Stimulated activated CD4-positive, alpha-beta T cell treated with anti-CD3 and anti-CD28 coated beads, Interleukin-1b, Interleukin-23, amount 100 ng/mL, for 24 hours (primary cell): ENCODE measurements at regions not wholly inside any gene's neighbourhood (a gene's known extent, or its start where the extent isn't known, plus 50 kb on each side); places are given as distances from the start of the nearest gene placed in this dataset.

ENCODE experiments used
- DNase-seq, 4 experiments: peaks; one replicate each; pipeline ENCODE4 v3.0.0-alpha.2; 2020; ENCODE audit warnings: low read depth in 4 of 4, low spot score in 1 of 4

DNA sequence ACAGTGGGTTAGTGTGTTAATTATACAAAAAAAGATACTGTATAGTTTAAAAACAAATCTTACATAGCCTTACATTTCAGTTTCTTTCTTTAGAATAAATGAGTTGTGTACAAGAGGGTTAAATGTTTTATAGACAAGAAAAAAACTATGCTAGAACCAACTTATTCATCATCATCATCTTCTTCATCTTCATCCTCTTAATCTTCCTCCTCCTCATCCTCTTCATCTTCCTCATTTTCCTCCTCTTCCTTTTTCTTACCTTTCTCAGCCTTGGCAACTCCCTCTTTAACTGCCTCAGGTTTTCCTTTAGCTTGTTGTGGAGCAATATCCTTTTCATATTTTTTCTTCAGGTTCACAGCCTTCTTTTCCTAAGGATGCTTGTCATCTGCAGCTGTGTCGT is 53.7 kb downstream of the RPS12 start:
- no peak for DNase-seq

GRCh38 chr6:132872923-132873322 is 58.6 kb downstream of the RPS12 start:
- no peak for DNase-seq

DNA sequence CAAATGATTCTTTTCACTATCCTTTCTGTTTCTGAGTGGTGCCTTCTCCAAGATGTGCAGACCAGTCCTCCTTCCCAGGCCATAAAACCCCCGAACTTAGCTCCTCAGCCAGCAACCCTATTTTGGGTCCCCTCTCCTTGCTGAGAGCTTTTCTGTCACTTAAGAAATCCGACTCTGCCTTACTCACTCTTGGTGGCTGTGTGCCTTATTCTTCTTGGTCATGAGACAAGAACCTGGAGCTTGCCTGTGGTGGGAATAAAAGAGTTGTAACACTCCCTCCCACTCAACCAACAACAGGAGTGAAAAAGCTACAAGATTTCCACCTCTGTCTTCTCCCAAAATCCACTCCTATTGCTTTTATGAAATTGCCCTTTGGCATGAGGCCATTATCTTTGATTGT is 62.6 kb downstream of the RPS12 start:
- DNase-seq, result no peak

GRCh38 chr6:132887204-132887603 is 72.8 kb downstream of the RPS12 start:
- no peak for DNase-seq

- no peak for DNase-seq
Measured at GRCh38 chr6:132888701-132889100, 74.3 kb downstream of the RPS12 start.

GRCh38 chr6:132892929-132893771 is 78.8 kb downstream of the RPS12 start:
- no peak for DNase-seq

DNA sequence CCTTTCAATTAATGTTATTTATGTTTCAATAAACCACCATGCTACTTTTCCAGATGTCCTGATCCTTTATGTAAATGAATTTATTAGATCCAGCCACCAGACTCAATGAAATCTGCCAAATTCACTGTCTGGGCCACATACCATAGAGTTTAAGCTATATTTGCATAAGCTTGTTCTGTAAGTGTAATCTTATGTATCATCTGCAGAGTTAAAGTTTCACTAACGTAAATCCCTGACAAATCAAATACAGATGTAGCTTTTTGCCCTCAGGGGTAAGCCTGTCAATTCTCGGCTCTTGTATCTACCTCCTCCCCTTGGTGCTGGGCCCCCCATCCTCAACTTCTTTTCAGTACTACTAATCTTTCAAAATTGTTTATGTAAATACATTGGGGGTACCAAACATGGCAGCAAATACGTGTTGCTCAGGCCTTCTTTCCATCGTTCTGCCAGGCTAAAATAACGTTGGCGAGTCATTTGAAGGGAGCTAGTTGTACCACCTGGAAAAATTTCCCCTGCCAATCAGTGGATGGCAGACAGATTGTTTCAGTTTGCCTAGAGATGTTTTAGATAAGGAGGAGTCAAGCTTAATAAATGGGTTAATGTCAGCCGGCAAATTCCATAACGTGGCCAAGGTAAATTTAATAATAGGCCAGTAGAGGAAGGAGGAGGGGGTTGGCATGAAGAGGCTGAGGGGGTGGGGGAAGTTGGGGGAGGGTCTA is 79.6 kb downstream of the RPS12 start:
- no peak for DNase-seq

DNA sequence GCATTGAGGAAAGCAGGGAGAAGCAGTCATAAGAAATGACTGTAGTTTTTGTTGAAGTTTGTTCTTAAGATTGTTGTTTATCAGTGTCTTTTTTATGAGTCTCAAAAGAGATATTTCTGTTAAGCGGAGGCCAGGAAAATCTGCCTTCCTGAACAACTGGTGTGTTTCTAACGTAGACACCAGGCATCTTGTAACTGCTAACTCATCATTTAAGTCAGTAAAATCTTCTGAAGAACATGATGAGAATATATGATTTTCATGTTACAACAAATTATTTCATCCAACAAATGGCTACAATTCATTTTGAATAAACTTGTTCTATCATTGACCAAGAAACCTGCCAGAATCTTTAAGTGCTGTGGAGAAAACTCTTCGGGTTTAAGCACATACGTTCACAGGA is 84.0 kb downstream of the RPS12 start:
- no peak for DNase-seq

DNA sequence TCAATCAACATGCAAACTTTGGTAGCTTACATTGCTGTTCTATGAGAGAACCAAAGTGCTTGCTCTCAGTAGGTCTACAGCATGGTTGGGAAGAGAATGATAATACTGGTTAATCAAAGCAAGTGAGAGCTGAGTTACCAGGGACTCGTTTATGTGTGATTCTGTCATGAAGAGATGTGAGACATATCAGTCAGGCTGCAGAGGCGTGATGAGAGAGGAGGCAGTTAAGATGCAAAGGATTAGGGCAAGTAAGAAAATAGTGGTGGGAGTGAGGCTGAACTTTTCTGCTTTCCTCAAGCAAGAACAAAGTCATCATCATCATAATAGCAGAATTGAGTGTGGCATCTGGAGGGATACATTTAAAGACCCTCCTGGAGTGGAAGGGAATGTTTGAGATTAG is 86.5 kb downstream of the RPS12 start:
- no peak for DNase-seq

- DNase-seq, result no peak
Measured at GRCh38 chr6:132902901-132903300, 88.5 kb downstream of the RPS12 start.

DNA sequence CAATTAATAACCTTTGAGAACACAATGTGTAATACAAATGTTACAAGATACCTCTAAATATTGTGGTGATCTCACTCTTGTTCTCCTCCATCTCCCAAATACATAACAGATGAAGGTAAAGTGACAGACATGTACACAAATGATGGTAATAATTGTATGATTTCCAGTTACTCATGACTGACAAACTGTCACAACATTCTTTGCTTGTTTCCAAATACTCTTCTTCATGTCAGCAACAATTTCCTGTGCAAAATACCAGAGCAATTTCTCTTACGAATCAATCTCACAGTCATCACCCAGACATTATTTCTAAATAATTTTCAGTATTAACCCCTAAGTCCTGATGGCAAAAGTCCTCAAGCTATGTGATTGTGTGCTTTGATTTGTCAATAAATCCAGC is 92.9 kb downstream of the RPS12 start:
- no peak for DNase-seq

DNA sequence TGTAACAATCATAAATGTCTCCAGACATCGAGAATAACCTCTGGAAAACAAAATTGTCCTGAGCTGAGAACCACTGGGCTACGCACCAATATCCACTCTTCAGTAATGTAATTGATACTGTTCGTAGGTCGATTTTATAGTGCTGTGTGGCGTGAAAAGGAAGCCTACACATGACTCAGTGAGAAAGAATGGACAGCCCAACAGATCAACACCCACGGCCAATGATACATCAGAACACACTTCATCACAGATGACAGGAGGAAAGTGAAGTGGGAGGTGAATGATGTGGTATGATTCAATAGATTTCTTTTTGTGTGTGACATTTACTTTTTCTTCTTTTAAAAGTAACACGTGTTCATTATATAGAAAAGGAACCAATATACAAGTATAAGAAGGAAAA is 93.5 kb downstream of the RPS12 start:
- DNase-seq, result no peak

- no peak for DNase-seq
Measured at GRCh38 chr6:132909742-132910141, 95.4 kb downstream of the RPS12 start.

DNA sequence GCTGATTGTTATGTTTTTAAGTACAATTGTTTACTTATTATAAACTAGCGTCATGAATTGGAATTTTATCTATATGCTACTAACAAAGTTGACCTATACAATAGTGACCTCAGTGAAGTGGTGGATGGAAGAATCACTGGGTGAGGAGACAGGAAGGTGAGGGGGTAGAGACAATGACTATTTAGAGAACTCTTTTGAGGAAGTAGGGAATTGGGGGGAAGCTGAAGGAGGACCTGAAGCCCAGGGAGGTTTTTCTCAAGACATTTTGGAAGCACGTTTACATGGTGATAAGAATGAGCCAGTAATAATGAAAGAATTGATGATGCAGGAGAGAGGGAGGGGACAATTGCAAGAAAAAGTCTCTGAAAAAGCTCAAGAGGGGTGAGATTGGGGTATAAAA is 96.4 kb downstream of the RPS12 start:
- no peak for DNase-seq

- DNase-seq, result no peak
Measured at GRCh38 chr6:132919045-132919860, 104.9 kb downstream of the RPS12 start.

DNA sequence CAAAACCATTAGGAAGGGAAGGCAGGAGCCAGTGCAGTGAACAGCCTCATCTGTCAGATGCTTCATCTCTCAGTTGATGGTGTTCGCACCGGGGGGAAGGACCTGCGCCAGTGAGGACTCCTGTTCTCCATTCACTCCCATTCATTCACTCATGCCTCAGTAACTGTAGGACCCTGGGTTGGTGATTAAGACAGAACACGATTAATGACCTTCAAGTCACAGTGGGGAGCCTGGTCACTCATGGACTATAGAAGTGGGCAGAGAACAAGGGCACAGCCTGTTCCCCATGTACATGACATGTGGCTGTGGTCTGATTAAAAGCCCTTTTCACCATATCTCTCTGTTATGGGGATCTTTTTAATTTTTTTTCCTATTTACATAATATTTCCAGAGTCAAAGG is 113.3 kb downstream of the RPS12 start:
- DNase-seq, result no peak

- DNase-seq, result no peak
Measured at GRCh38 chr6:132929141-132929540, 114.8 kb downstream of the RPS12 start.

DNA sequence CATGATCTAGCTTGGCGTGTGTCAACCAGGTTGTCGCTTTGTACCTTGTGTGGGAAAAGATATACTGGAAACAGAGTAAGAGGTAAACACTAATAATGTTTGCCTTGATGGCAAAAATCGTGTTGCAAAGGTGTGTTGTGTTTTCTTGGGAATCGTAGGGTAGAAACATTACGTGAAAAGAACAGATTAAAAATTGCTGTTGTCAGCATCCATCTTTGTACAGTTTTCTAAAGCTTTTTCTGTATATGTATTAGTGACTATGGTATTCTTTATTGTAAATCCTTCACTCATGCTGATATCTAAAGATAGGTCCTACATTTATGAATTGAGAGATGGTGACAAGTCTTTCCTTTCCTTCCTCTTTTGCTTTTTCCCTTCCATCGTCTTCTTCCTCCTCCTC is 116.9 kb downstream of the RPS12 start:
- DNase-seq, result no peak

GRCh38 chr6:132931936-132932514 is 117.7 kb downstream of the RPS12 start:
- no peak for DNase-seq

GRCh38 chr6:132932588-132932987 is 118.2 kb downstream of the RPS12 start:
- DNase-seq, result no peak

DNA sequence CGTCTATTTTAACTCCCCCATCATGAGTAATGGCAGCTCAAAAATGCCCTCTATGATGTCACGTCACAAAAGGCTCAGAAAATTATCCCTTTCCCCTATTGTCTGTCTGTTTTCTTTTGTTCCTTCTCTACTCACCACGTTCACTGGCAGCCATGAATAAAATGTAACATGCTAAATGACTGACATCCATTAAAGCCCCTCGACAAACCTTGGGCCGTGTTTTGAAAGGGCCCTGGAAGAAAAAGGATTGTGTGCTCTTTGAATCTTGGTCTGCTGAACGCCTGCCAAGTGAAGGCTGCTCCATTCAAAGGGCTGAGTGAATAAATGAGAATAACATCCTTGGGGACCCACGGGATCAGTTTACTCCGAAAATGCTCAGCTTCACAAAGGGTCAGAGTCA is 118.7 kb downstream of the RPS12 start:
- no peak for DNase-seq
